Upper lobe of left lung (tissue), 6 donors: ENCODE measurements at regions not wholly inside any gene's neighbourhood (a gene's known extent, or its start where the extent isn't known, plus 50 kb on each side); places are given as distances from the start of the nearest gene placed in this dataset.
A peak's percentile ranks its signal among the peaks of the same experiment; 100 is the strongest.

ENCODE experiments used
- ATAC-seq, 2 donors: fragments of 200-7000 bp; cut with Tn5 transposase; one replicate each; pipeline ENCODE4 v1.9.1; 2022; ENCODE audit warnings: mild to moderate bottlenecking in 2 of 2, moderate library complexity in 2 of 2; ENCODE audit not compliant: low FRiP score in 2 of 2
- DNase-seq, 2 donors: peaks; one replicate each; pipeline ENCODE4 v3.0.0-alpha.2; 2019 to 2020
- H3K27ac ChIP-seq, 4 donors: fragments of 200-600 bp; sonication (generic); one replicate each; pipeline ENCODE4 v1.5.1; 2016 to 2019
- H3K27me3 ChIP-seq, 4 donors: fragments of 200-600 bp; sonication (generic); one replicate each; pipeline ENCODE4 v1.5.1; 2017 to 2019
- H3K36me3 ChIP-seq, 4 donors: fragments of 200-600 bp; sonication (generic); one replicate each; pipeline ENCODE4 v1.5.1; 2016 to 2019
- H3K4me1 ChIP-seq, 4 donors: fragments of 200-600 bp; sonication (generic); one replicate each; pipeline ENCODE4 v1.5.1; 2018 to 2019
- H3K4me3 ChIP-seq, 4 donors: fragments of 200-600 bp; sonication (generic); one replicate each; pipeline ENCODE4 v1.5.1; 2017 to 2019; ENCODE audit warnings: mild to moderate bottlenecking in 2 of 4, moderate library complexity in 1 of 4
- H3K9me3 ChIP-seq, 4 donors: fragments of 200-600 bp; sonication (generic); one replicate each; pipeline ENCODE4 v1.5.1; 2018 to 2019
- CTCF ChIP-seq, 6 experiments: fragments of 450-650 bp in 4 of 6; fragments of 200-600 bp in 2 of 6; sonication (generic) in 2 of 6; IDR thresholded peaks; one replicate each; pipeline ENCODE4 v1.5.1; 2016 to 2019; ENCODE audit warnings: antibody characterized with exemption in 6 of 6
- EP300 ChIP-seq, 4 donors: sonication (generic); formaldehyde crosslinking; IDR thresholded peaks; one replicate each; pipeline ENCODE4 v1.5.1; 2017; ENCODE audit warnings: antibody characterized with exemption in 4 of 4, control low read depth in 2 of 4
- POLR2A ChIP-seq, 4 donors: fragments of 450-650 bp; IDR thresholded peaks; one replicate each; pipeline ENCODE4 v1.5.1; 2016 to 2017; ENCODE audit warnings: antibody characterized with exemption in 4 of 4, mild to moderate bottlenecking in 2 of 4
- POLR2AphosphoS5 ChIP-seq, 2 donors: sonication (generic); formaldehyde crosslinking; IDR thresholded peaks; one replicate each; pipeline ENCODE4 v1.5.1; 2017; ENCODE audit warnings: antibody characterized with exemption in 2 of 2
- WGBS, 2 donors: methylation state at CpG; one replicate each; pipeline ENCODE4 v1.1.5; 2017 to 2018; 5-methylcytosine and 5-hydroxymethylcytosine counted together
- donor health status: DM: no; HTN: no; CAD: no; lungs with moderate emphysema.
- donor health status: DM: no; HTN: yes; CAD: no; lungs with severe emphysema.

- Histone ChIP-seq H3K27ac (no peak overlapping the region), H3K27me3 (no peaks in the 10 kb centered on the region), H3K4me1 (no peaks in the 10 kb centered on the region), H3K9me3 (no peaks in the 10 kb centered on the region), H3K4me3 (no peak overlapping the region), H3K36me3 (no peaks in the 10 kb centered on the region)
- 77 to 91% methylated on average over 4 to 8 of the region's 8 CpGs for WGBS, 2 donors
- no peak for TF ChIP-seq POLR2AphosphoS5 (IDR thresholded peaks at IDR 0.05)
- TF ChIP-seq POLR2A (IDR thresholded peaks at IDR 0.05) = no peak
- TF ChIP-seq CTCF (IDR thresholded peaks at IDR 0.05) = no peak
- no peak for TF ChIP-seq EP300 (IDR thresholded peaks at IDR 0.05)
- ATAC-seq = peak; percentile 28 to 31
- DNase-seq = no peak
These were observed 202.3 kb upstream of the IGF1R start for GRCh38 chr15:98446083-98446482.

- WGBS, 2 donors = 77 to 83% methylated on average over 8 of the region's 8 CpGs
- H3K9me3 ChIP-seq = no peaks in the 10 kb centered on the region
- no peaks in the 10 kb centered on the region for H3K4me1 ChIP-seq
- no peaks in the 10 kb centered on the region for H3K27me3 ChIP-seq
- no peak for ATAC-seq
- H3K27ac ChIP-seq = no peak overlapping the region
- TF ChIP-seq POLR2A (IDR thresholded peaks at IDR 0.05) = no peak
- no peak for TF ChIP-seq POLR2AphosphoS5 (IDR thresholded peaks at IDR 0.05)
- no peak for TF ChIP-seq CTCF (IDR thresholded peaks at IDR 0.05)
- TF ChIP-seq EP300 (IDR thresholded peaks at IDR 0.05) = no peak
- no peaks in the 10 kb centered on the region for H3K36me3 ChIP-seq
- no peak for DNase-seq
- H3K4me3 ChIP-seq = no peak overlapping the region
These were observed 201.3 kb upstream of the IGF1R start for GRCh38 chr15:98447069-98447468.

GRCh38 chr15:98451236-98451635, 197.1 kb upstream of the IGF1R start:
- DNase-seq (no peak), ATAC-seq (no peak)
- Histone ChIP-seq H3K4me3 (no peak overlapping the region), H3K36me3 (no peaks in the 10 kb centered on the region), H3K27ac (no peak overlapping the region), H3K4me1 (no peaks in the 10 kb centered on the region), H3K27me3 (no peaks in the 10 kb centered on the region), H3K9me3 (no peaks in the 10 kb centered on the region)
- TF ChIP-seq EP300 (IDR thresholded peaks at IDR 0.05) (no peak), POLR2A (IDR thresholded peaks at IDR 0.05) (no peak)
- 70 to 72% methylated on average over 11 of the region's 11 CpGs for WGBS, 2 donors

- DNase-seq (no peak), ATAC-seq (no peak)
These were observed 196.1 kb upstream of the IGF1R start for GRCh38 chr15:98452238-98452637.

GRCh38 chr15:98455904-98456303, 192.4 kb upstream of the IGF1R start:
- H3K36me3 ChIP-seq = no peaks in the 10 kb centered on the region
- DNase-seq = no peak
- no peak overlapping the region for H3K4me3 ChIP-seq
- 83 to 89% methylated on average over 5 of the region's 5 CpGs for WGBS, 2 donors
- no peak for ATAC-seq
- TF ChIP-seq POLR2AphosphoS5 (IDR thresholded peaks at IDR 0.05) (no peak), CTCF (IDR thresholded peaks at IDR 0.05) (no peak), POLR2A (IDR thresholded peaks at IDR 0.05) (no peak), EP300 (IDR thresholded peaks at IDR 0.05) (no peak)
- H3K4me1 ChIP-seq = no peaks in the 10 kb centered on the region
- no peak overlapping the region for H3K27ac ChIP-seq
- H3K27me3 ChIP-seq = no peaks in the 10 kb centered on the region
- H3K9me3 ChIP-seq = peaks cover 0 to 3% (median 0%) of the 10 kb centered on the region in 4 donors

More at GRCh38 chr15:98452238-98452637, 196.1 kb upstream of the IGF1R start:
- H3K27ac ChIP-seq = no peak overlapping the region
- H3K4me3 ChIP-seq = no peak overlapping the region
- no peaks in the 10 kb centered on the region for H3K27me3 ChIP-seq
- no peaks in the 10 kb centered on the region for H3K4me1 ChIP-seq
- H3K36me3 ChIP-seq = no peaks in the 10 kb centered on the region
- no peak for TF ChIP-seq POLR2A (IDR thresholded peaks at IDR 0.05)
- TF ChIP-seq CTCF (IDR thresholded peaks at IDR 0.05) = no peak
- TF ChIP-seq EP300 (IDR thresholded peaks at IDR 0.05) = no peak
- no peak for TF ChIP-seq POLR2AphosphoS5 (IDR thresholded peaks at IDR 0.05)
- 91 to 94% methylated on average over 4 of the region's 4 CpGs for WGBS, 2 donors
- H3K9me3 ChIP-seq = no peaks in the 10 kb centered on the region
